Kidney glomerular epithelial cell (primary cell): ENCODE measurements at regions not wholly inside any gene's neighbourhood (a gene's known extent, or its start where the extent isn't known, plus 50 kb on each side); places are given as distances from the start of the nearest gene placed in this dataset.

Source experiments
- DNase-seq: peaks from one replicate; lab custom pipeline; 2025; lab: John Stamatoyannopoulos, UW

DNA sequence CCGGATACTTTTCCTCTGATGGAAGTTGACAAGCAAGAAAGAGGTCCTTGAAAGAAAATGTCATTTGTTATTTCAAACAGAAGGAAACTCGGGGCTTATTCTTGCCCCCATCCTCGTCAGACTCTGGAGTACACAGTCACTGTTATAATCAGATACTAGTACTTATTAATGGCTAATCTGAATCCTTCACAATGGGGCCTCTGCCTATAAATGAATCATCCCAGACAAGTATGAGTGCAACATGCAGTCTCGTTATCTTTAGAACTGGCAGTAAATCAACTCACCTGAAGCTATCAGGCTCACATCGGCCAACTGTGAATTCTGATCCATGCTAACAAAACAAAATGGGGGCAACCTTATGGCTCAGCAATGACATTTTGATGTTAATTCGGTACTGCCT, 216.7 kb downstream of the GRIN2B start:
- DNase-seq = peak; percentile 20

DNA sequence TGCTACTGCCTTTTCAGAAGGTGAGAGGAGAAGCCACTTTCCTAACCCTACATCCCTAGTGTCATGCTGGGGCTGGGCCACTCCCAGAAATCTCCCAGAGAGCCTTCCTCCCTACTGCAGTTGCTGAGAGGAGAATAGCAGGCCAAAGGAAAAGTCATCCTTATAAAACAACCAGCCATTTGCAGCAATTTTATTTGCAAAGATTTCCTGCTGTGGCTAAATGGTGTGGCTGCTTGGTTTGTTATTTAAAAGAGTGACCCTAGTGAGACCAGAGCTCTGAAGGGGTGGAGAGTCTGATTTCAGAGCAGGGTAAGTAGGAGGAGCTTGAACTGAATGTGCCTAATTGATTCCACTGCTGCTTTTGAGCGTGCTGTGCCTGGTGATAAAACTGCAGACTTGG, 232.0 kb downstream of the GRIN2B start:
- no peak for DNase-seq

DNA sequence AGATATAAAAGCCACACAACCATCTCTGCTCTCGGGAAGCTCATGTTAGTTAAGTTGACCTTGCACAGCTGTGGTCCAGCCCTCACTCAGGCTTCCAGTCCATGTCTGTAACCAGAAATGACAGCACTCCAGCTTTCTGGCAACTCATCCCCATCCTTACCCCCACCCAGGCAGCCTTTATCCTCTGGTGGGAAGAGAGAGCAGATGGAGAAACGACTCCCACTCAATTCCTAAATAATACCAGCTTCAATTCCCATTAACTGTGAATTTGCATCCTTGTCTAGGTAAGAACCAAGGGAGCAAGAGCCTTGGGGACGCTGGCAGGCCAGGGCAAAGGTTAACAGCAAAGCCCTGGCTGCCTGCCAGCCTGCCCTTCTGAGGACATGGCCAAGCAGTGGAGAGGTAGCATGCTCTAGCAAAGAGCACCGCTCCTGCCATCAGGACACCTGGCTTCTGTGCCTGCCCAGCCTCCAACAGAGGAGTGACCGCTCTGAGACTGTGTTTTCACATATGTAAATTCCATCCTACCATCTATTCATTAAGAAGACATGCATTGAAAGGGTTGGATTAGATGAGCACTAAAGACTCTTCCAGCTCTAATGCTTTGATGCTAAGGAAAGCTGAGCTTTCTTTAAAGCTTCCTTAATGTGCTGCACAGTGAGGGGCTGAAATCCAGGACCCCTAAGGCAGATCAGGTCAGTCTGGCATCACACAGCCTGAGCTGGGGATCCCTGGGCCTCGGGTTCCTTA, 236.1 kb downstream of the GRIN2B start:
- DNase-seq = no peak

DNA sequence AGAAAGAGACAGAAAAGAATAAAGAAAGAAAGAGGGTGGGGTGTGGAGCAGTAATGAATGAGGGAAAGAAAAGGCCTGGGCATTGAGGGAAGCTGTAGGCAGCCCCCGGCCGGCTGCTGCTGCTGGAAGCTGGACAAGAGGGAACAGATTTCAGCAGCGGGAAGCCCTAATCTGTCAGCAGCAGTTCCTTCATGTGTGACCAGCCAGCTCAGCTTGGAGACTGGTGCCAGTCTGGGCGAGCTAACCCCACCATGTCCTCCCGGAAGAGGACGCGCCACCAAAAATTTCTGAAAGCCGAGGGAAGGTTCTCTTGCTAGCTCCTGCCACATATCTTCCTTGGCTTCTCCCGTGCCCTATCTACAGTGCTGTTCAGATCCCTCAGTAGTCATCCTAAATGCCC, 236.8 kb downstream of the GRIN2B start:
- no peak for DNase-seq

DNA sequence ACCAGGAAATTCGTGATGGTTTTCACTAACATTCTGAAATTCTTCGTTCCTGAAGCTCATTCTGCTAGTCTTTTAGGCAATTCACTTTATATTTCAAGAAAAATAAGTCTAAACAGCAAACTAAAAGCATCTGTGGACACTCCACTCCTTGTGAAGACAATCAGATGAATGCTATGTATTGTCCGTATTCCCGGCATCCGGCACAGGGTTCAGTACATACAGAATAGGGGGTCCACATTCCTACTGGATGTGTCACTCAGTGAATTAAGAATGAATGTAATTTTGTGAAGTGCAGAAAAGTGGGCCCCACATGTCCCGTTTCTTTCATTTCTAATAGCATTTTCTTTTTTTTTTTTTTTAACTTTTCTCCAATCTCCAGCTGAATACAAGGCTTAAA, 241.3 kb downstream of the GRIN2B start:
- DNase-seq = no peak

DNA sequence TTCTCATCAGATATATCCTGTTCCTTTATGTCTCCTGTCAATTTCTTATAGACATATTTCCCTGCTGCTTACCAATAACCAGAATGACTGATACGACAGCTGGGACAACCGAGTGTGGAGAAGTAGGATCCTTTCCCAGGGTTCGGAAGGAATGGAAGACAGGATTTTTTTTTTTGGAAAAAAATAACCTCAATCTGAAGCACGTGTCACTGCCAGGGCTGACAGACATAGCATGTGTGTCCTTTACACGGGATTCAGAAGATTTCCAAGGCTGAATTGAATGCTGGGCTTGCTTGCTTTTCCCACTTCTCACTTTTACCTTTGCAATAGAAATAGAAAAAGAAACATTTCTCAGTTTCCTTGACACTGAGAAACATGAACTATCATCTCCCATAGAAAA, 245.7 kb downstream of the GRIN2B start:
- no peak for DNase-seq

DNA sequence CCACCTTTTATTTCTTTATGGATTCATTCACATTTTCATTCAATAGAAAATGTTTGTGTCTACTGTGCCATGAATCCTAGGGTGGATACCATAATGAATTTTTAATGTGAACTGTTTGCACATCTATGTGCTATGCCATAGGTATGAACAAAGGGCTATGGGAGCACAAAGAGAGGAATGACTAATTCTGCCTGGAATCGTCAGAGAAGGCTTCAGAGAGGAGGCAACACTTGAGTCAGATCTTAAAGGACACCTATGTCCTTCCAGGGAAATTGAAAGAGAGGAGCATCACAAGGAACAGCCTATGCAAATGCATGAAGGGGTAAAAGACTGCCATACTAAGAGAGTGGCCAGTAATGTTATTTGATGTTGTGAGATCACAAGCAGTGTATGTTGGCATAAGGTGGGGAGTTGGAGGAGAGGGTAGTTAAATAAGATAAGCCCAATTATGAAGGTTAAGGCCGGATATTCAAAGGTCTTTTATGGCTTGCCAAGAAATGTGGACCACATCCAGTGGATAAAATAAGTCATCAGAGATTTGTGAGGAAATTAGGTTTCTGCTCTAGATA, 246.7 kb downstream of the GRIN2B start:
- DNase-seq = no peak

DNA sequence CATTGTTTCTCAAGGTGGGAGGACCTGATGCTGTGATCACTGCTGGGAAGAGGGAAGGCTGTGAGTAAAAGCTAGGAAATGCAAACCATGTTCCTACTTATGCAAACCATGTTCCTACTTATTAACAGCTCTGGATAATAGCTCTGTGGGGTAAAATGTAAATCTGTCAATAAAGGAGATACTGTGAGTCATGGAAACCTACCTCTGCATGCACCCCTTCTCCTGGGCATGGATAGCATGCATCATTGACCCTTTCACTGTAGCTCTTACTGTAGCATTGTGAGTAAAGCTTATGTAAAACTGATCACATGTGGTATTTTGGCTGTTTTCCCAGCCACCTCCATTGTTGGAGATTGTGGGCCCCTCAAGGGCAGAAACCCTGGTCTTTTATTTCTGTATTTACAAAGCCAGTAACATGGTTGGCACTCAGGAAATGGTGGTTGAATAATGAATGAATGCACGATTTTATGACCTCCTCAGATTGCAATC, 253.7 kb downstream of the GRIN2B start:
- peak; percentile 62 for DNase-seq

DNA sequence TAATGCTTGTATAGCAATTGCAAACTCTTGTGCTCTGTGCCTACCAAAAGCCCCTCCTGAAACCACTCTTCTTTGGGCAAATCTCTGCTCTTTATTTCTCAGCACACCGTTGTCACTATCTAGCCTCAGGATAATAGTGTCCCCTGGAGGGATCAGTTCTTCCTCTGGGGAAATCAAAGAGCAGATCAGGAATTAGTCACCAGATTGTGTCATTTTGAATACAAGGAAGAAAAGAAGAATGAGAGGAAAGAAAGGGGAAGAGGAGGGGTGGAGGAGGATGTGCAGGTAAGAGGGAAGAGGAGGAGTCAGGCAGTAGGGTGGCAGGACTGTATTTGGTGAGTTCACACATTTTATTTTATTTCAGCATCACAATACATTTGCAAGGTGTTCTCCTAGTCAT, 256.4 kb downstream of the GRIN2B start:
- no peak for DNase-seq

DNA sequence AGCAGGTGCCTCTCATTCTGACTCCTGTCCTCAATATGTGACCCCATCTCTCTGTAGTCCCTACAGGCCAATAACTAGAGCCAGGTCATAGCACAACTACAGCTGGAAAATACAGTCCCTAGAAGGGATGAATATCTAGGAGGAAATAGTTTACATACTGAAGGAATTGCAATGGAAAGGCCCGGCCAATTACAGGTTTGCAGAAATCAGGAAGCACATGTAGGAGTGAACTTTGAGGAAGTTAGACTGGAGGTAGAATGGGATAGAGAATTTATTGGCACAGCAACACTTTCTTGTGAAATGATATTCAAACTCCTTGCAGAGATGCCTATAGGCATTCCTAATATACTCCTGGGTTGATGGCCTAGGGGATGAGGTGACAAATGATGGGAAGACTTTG, 257.3 kb downstream of the GRIN2B start:
- no peak for DNase-seq

DNA sequence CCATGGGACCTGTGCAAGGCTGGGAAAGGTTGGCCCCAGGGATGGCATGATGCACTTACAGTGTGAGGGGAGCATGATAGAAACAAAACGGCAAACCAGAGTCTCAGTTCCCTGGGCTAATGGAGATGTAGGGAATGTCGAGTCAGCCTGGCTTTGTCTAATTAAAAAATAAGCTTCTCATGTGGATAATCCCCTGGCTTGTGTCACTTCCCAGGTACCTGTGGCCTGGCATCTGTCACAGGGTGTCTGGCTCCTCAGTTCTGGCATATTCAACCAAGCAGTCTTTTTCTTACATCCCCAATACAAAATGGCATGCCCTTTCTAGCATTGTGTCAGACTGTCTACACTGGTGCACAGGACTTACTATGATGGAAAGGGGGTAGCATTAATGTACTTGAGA, 261.4 kb downstream of the GRIN2B start:
- DNase-seq = no peak

DNA sequence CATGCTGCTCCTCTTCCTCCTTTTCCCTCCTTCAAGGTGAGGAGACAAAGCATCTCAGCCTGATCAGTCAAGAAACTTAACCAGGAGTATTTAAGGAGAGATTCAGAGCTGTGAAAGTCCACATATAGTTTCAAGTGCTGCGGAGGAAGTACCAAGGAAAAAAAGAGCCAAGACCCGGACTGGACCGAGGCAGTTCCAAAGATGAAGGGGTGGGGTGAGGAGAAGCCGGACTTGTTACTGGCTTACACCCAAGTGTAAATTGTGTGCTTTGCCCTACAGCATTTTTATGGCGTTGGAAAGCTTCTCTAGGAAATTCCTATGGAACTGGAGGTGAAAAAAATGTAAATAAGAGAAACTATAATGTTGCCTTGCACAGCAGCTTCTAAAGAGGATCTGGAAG, 263.1 kb downstream of the GRIN2B start:
- DNase-seq = no peak

DNA sequence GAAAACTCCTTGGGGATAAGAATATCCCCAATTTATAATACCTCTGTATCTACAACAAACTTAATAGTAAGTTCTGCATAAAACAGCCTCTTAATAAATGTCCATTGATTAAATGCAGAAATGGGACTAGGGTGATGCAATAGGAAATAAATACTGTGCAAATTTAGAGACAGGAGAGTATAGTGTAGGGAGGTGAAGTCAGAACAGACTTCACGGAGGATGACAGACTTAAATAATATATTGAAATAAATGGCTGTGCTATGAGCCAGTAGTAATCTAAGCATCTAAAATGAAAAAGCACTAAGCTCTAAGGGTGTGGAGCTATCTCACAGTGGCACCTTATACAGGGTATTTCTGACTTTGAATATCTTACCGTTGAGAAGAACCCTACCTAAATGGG, 265.3 kb downstream of the GRIN2B start:
- no peak for DNase-seq

DNA sequence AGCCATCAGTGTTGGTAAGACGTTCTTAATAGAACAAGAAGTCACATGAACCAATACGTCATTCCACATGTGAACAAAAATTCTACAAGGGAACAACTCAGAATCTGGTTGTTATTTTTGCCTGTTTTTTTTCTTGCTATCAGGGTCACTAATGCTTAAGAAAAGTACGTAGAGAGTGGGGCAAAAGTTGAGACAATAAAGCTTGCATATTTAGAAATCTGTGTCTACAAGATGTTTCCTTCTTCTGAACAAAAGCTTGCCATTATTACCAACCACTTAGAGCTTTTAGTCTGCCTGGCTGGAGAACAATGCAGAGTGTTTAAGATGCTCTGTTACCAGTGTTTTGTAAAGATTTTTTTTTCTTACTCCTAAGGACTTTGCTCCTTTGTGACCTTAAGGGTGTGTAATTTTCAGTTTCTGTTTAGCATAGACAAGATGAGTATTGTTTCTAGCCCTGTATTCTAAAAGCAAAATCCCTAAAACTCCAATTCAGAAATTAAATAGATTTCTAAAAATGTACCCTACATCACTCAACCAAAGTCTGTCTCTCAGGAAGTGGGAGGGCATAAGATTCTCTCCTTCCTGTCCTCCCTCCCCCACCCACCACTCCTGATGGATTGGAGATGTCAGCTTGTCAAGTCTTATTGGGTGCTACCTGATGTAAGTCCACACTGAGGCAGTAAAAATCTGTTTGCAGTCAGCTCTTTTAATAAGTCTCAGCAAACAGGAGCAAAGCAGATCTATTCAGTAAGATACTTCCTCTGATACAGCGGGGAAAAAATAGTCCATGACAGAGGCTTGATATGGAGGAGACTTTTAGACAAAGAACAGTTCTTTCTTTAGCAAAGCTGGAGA, 267.6 kb downstream of the GRIN2B start:
- no peak for DNase-seq

DNA sequence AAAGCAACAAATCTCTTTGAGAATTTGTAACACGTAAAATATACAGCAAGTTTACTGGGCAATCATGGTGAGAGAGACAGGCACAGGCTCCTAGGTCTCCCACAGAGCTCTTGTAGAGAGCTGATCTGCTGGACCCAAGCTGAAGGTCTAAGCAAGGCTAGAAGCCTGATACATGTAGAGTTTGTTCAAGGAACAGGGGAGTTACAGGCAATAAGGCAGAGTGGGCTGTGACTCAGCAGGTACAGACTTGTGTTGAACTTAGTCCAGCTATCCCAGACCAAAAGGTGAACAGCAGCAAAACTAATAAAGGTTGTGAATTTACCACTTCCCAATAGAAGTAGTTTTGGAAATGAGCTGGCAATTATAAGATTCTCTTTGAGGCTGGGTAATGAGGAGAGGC, 273.6 kb downstream of the GRIN2B start:
- DNase-seq = no peak

DNA sequence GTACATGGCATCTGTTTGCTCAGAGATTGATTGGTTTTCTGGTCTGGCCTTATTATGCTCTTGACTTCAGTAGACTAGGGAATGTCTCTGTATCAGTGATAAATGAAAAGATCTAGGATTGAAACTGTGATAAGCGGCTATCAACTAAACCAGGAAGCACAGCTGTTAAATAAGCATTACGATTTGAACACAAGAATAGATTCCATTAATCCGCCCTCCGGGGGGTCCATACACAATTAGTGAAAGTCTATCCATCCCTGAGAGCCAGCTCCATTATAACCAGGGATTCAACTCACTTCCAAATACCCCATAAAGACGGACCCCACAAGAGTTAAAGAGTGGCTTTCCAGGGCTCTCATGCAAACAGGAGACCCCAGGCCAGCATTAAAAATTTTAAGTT, 279.0 kb downstream of the GRIN2B start:
- DNase-seq = no peak

DNA sequence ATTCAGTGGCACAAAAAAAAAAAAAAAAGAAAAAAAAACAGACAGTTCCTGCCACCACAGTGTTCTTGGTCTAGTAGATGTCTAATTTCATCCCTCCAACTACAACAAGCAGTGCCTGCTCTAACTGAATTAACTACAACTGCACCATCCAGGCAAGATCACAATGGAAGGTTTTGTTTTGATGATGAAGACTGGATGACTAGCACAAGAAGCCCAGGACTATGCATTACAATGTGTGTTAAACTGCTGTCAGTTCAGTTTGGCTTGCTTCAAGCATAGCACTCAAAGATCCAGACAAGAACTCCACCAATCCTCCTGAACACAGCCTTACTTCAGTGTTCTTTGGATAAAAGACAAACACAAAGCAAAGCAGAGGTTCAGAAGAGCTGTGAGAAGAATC, 279.9 kb downstream of the GRIN2B start:
- DNase-seq = no peak

DNA sequence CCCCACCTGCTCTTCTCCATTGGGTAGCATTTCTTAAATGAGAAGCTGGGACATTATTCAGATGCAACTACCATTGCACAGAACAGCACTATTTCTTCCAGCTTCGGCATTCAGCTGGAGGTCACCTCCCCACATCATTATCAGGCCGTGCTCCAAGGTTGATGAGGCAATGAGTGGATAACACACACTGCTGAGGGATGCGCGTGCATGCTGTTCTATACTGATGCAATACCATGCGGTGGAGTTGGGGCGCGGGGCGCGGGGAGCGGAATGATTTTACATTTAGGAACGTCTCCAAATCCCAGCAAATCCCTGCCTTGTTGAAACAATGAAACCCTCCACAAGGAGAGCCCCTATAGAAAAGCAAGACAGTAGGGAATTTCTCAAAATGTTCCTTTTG, 283.4 kb downstream of the GRIN2B start:
- no peak for DNase-seq

DNA sequence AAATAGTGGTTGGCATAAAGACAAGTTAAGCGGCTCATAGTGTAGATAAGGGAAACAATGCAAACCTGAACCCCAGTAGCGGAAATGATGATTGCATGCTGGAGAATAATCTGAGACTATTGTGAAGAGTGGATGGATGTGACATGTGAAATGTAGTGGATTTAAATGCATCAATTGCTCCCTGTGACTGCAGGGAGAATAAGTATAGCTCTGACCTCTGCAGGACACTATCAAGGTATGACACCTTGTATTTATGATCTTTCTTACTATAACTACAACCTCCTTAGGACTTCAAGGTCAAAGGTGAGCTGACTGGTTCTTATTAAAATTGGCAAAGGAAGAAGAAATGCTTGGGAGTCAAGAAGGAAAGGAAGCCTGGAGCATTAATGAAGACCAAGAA, 285.6 kb downstream of the GRIN2B start:
- DNase-seq = no peak

DNA sequence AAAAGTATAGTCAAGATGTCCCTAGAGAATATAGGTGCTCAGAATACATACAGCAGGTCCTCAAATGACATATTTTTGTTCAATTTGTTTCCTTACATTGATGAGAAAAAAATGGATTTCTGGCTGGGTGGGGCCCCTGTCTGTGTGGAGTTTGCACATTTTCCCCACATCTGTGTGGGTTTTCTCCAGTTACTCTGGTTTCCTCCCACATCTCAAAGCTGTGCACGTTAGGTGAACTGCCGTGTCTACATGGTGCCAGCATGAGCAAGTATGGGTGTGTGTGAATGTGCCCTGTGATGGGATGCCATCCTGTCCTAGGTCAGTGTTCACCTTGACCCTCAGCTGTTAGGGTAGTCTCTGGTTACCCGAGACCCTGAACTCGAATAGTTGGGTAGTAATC, 289.1 kb downstream of the GRIN2B start:
- no peak for DNase-seq

DNA sequence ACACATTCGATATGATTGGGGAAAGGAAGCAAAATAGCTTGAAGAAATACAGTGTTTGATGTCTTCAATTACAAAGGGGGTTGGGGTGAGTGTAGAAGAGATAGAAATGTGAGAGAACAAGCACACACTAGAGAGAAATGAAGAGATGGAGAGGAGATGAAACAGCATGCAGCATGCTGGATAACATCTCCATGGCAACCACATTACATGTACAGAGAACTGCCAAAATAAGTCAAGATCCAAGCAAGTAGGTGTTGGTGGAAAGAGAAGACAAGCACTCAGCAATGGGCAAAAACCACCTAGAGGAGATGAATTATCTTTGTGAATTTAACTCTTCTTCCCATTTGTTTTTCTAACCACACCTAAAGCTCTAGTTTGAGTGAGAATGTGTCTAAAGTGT, 289.8 kb downstream of the GRIN2B start:
- DNase-seq = no peak

DNA sequence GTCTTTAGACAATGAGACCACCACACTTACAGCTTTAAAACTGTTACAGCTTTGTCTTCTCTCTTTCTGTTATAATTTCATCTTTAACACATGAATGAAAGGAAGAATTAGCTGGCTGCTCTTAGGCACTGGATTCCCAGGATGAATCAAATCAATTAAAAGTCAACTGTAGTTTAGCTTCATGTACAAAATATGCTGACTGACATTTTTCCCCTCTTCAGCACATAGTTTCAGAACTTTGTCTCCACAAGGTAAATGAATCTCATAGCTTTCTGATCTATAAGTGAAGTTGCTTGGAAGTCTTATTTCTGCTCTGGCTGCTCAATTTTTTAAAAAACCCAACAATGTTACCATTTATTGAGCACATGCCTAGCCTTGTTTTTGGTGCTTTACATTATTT, 293.8 kb downstream of the GRIN2B start:
- DNase-seq = no peak

DNA sequence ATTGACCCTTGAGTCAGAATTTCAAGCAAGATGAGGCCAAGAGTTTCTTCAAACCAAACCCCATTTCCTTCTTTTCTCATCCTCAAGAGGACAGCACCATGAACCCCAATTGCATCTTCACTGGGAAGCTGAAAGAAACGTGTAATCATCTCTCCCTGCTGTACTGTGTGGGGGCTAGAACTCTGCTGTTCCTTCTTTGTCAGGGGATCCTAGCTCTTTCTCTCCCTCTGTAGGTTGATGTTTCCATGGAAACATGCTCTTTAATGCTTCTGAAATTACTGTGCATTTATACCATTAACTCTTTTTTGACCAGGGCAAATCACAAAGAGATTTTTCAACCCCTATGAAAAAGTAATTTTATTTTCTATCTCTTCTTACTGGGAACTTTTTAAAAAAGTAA, 295.1 kb downstream of the GRIN2B start:
- DNase-seq = no peak
